RWPE1 (cell line): ENCODE measurements at regions not wholly inside any gene's neighbourhood (a gene's known extent, or its start where the extent isn't known, plus 50 kb on each side); places are given as distances from the start of the nearest gene placed in this dataset.

Experiments used
- CTCF ChIA-PET: fragments of 350-600 bp; sonication (Branson Sonifier 250); formaldehyde crosslinking; extraction: SDS; loops from one replicate; lab custom pipeline; 2021; lab: Yijun Ruan, JAX
- POLR2A ChIA-PET: fragments of 400-600 bp; formaldehyde crosslinking; extraction: SDS; loops from one replicate; lab custom pipeline; 2020; ENCODE audit warnings: antibody characterized with exemption; ENCODE audit not compliant: low non-redundant PET; lab: Yijun Ruan, JAX
- DNase-seq: peaks from one replicate; pipeline ENCODE4 v3.0.0; 2012; ENCODE audit warnings: low spot score
- H3K27ac ChIP-seq: fragments of 450-650 bp; 2 replicates; pipeline ENCODE4 v1.5.1; 2017
- TF ChIP-seq, protein P1 (sequence below): fragments of 450-650 bp; conservative IDR thresholded peaks from 2 replicates; pipeline ENCODE4 v1.5.1; 2017; ENCODE audit warnings: low read depth, mild to moderate bottlenecking

GRCh38 chr6:90403489-90404381, 107.1 kb upstream of the BACH2 start:
- TF ChIP-seq, protein P1, sequence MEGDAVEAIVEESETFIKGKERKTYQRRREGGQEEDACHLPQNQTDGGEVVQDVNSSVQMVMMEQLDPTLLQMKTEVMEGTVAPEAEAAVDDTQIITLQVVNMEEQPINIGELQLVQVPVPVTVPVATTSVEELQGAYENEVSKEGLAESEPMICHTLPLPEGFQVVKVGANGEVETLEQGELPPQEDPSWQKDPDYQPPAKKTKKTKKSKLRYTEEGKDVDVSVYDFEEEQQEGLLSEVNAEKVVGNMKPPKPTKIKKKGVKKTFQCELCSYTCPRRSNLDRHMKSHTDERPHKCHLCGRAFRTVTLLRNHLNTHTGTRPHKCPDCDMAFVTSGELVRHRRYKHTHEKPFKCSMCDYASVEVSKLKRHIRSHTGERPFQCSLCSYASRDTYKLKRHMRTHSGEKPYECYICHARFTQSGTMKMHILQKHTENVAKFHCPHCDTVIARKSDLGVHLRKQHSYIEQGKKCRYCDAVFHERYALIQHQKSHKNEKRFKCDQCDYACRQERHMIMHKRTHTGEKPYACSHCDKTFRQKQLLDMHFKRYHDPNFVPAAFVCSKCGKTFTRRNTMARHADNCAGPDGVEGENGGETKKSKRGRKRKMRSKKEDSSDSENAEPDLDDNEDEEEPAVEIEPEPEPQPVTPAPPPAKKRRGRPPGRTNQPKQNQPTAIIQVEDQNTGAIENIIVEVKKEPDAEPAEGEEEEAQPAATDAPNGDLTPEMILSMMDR: no peak
- ChIA-PET CTCF (interaction anchor here (0.6 to 1.4 kb wide), 4 partner anchors 11 to 533 kb away, joined by 3 to 4 read pairs (median 3); no protein-coding TSS in a partner anchor), POLR2A (no interaction called here)
- no peak overlapping the region for H3K27ac ChIP-seq
- DNase-seq: no peak

- ChIA-PET POLR2A (no interaction called here), CTCF (interaction anchor here (0.9 to 1.8 kb wide), 2 partner anchors 9 to 462 kb away, joined by 4 to 7 read pairs; no protein-coding TSS in a partner anchor)
- no peak overlapping the region for H3K27ac ChIP-seq
- DNase-seq: no peak
- TF ChIP-seq, protein P1: no peak
Observed at GRCh38 chr6:90402831-90403192, 106.2 kb upstream of the BACH2 start.

DNA sequence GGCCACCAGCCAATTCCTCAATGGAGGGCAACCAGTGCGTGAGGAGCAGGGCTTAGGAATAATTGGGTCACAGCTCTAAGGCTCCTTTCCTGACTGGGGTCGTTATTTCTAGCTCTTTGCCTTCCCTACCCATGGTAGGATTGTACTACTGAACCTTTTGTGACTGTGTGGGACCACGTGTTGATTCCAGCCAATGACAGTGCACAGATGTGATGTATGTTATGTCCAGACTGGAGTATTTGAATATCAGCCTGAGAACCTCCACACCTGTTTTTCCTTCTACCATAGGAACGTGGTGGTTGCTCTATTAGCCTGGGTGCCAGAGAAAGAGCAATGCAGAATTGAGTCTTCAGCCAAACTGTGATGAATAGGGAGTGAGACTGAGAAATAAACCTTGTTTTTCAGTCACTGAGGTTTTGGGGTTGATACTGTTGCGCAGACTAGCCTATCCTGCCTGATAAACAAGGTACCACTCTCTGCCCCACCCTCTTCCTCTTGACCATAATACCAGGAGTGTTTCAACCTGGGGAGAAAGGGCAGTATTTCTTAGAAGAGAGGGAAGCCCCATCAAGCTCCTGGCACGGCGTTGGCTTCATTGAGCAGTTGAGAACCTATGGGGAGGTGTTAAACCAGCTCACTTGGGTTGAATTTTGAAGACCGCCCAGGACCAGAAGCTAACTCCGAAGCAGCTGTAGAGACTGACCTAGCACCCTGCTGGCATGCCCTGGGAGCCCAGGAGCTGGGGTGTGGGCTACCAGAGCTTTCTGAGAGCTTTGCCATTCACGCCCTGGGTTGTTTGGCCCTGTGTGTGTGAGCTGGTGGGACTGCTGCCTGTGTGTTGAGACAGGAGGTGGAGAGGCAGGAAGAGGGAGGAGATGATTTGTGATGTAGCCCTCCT, 105.5 kb upstream of the BACH2 start:
- POLR2A ChIA-PET: no interaction called here
- H3K27ac ChIP-seq: no peak overlapping the region
- TF ChIP-seq, protein P1: no peak
- DNase-seq: no peak
- CTCF ChIA-PET: interaction anchor here (0.9 to 1.8 kb wide), 3 partner anchors 9 to 462 kb away, joined by 4 to 7 read pairs (median 4); no protein-coding TSS in a partner anchor

DNA sequence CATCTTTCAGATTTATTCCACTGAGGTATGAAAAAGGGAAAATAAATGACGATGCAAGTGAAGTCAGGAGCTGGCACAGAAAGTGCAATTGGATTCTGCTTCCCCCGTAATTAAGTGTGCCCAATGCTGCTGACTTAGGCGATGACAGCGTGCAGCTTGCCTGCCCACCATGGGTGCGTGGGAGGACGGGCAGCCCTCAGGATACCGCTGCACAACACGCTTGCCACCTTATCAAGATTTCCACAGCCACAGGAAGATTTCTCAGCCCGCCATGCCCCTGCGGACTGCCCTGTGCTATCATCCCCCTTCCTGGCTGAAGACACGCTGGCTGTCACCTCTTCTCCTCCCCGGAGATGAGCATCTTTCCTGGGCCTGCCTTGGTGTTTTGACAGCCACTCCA, 103.3 kb upstream of the BACH2 start:
- no peak overlapping the region for H3K27ac ChIP-seq
- TF ChIP-seq, protein P1: no peak
- POLR2A ChIA-PET: no interaction called here
- CTCF ChIA-PET: no interaction called here
- DNase-seq: no peak

DNA sequence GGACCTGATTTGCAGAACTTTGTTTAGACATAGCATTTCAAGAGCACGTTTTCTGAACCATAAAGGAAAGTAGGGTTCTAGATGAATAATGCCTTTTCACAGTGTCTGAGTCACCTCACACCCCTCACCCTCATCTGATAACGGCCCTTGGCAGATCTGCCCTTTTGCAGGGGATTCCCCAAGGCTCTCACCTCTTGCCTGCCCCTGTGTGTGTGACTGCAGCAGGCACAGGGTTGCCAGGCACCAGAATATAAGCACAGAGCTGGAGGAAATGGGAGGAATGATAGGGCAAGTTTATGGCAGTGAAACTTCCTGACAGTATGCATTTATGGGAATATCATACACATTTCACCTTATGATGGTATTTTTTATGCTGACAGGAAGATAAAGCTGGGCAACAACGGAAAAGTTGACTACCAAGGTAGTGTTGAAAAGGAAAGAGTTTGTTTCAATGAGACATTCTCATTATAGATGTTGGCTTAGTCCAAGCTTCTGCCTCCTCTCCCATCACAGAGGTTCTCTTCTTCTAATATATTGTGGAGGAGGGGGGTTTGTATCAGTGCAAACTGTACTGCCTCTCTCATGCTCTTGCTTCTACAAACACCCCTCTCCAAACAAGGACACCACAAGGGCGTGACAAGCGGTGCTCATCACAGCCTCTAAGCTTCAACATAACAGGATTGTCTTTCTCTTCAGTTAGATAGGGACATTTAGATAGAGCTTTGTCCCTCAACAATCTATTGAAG, 101.5 kb upstream of the BACH2 start:
- TF ChIP-seq, protein P1: no peak
- ChIA-PET CTCF (interaction anchor here (0.6 to 1.2 kb wide), 2 partner anchors 42 to 81 kb away, joined by 3 to 4 read pairs; no protein-coding TSS in a partner anchor), POLR2A (no interaction called here)
- H3K27ac ChIP-seq: no peak overlapping the region
- DNase-seq: peak; percentile 9

DNA sequence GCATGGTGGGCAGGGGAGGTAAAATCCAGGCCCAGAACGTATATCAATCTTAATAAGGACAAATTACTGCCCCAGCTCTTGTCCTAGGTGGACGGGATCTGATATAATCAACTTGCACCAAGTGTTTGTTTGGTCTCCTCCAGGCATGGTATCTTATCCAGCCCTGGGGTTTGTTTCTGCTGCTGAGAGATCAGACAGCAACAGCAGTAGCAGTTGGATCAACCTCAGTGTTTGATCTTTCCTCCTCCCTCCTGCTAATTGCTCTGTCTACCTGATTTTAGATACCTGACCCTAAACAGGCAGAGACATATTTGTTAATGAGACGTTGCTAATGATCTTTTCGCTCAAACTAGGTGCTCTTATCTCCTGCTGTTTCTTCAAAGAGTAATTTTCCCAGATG, 100.4 kb upstream of the BACH2 start:
- TF ChIP-seq, protein P1: no peak
- ChIA-PET CTCF (interaction anchor here (0.6 to 2.2 kb wide), 2 partner anchors 9 to 41 kb away, joined by 3 to 6 read pairs; no protein-coding TSS in a partner anchor), POLR2A (no interaction called here)
- DNase-seq: no peak
- no peak overlapping the region for H3K27ac ChIP-seq
